H1 (cell line): ENCODE measurements at regions not wholly inside any gene's neighbourhood (a gene's known extent, or its start where the extent isn't known, plus 50 kb on each side); places are given as distances from the start of the nearest gene placed in this dataset.

Experiments used
- CTCF ChIA-PET: fragments of 300-600 bp; sonication (Branson Sonifier 250); formaldehyde crosslinking; loops from one replicate; lab custom pipeline; 2021; ENCODE audit not compliant: partially characterized antibody; lab: Charles Lee
- POLR2A ChIA-PET: fragments of 300-600 bp; sonication (Branson Sonifier 250); formaldehyde crosslinking; loops from one replicate; lab custom pipeline; 2021; ENCODE audit warnings: inconsistent platforms; ENCODE audit not compliant: partially characterized antibody; lab: Charles Lee
- DNase-seq, 2 experiments: peaks; one replicate each; pipeline versions ENCODE4 v3.0.0 to v3.0.0-alpha.2; 2010 to 2022; ENCODE audit warnings: low spot score in 2 of 2, low read depth in 1 of 2, mixed read lengths in 1 of 2
- FAIRE-seq: peaks from 2 replicates; lab custom pipeline; 2011; peaks lifted over from hg19 to GRCh38; lab: Jason Lieb, UNC
- H2AFZ ChIP-seq: 2 replicates; pipeline ENCODE4 v1.8.1; 2012; ENCODE audit warnings: low read length, inconsistent platforms
- H2AK5ac ChIP-seq: 2 replicates; pipeline ENCODE4 v1.6.1; 2013; ENCODE audit warnings: low read depth, low read length
- H2BK120ac ChIP-seq: replicated peaks from 2 replicates; pipeline ENCODE3; 2013; ENCODE audit warnings: low read depth, low read length, inconsistent platforms
- H2BK12ac ChIP-seq: 2 replicates; pipeline ENCODE4 v1.6.1; 2013; ENCODE audit warnings: low read depth, low read length
- H2BK15ac ChIP-seq: 2 replicates; pipeline ENCODE4 v1.6.1; 2013; ENCODE audit warnings: low read length
- H2BK20ac ChIP-seq: 2 replicates; pipeline ENCODE4 v1.6.1; 2013; ENCODE audit warnings: low read length
- H2BK5ac ChIP-seq: 2 replicates; pipeline ENCODE4 v1.6.1; 2013; ENCODE audit warnings: low read depth, low read length
- H3K14ac ChIP-seq: 2 replicates; pipeline ENCODE4 v1.6.1; 2013; ENCODE audit warnings: inconsistent platforms; ENCODE audit not compliant: insufficient read length
- H3K18ac ChIP-seq: 2 replicates; pipeline ENCODE4 v1.6.1; 2013; ENCODE audit warnings: low read length; ENCODE audit errors: extremely low read depth
- H3K23ac ChIP-seq: 2 replicates; pipeline ENCODE4 v1.6.1; 2013; ENCODE audit warnings: inconsistent platforms; ENCODE audit not compliant: insufficient read length
- H3K23me2 ChIP-seq: 2 replicates; pipeline ENCODE4 v1.6.1; 2013; ENCODE audit warnings: low read depth, low read length
- H3K27ac ChIP-seq: 2 replicates; pipeline ENCODE4 v1.6.1; 2011; ENCODE audit warnings: low read depth, low read length, inconsistent platforms
- H3K27me3 ChIP-seq, 4 experiments: replicated peaks in 1 of 4; 1 replicate in 1 of 4; 2 replicates in 3 of 4; pipeline versions ENCODE4 v1.6.1 to v1.8.1; 2011 to 2013; ENCODE audit warnings: low read length in 3 of 4, mild to moderate bottlenecking in 3 of 4, inconsistent platforms in 2 of 4, mixed read lengths in 2 of 4, moderate library complexity in 1 of 4; ENCODE audit not compliant: control insufficient read depth in 3 of 4, insufficient read depth in 3 of 4; ENCODE audit errors: extremely low read depth in 1 of 4
- H3K36me3 ChIP-seq, 4 experiments: 2 replicates each; pipeline versions ENCODE4 v1.6.1 to v1.8.1; 2011 to 2013; ENCODE audit warnings: mild to moderate bottlenecking in 4 of 4, low read length in 3 of 4, moderate library complexity in 2 of 4, control low read depth in 1 of 4, inconsistent platforms in 1 of 4; ENCODE audit not compliant: insufficient read depth in 4 of 4, control insufficient read depth in 2 of 4
- H3K4ac ChIP-seq: replicated peaks from 2 replicates; pipeline ENCODE3; 2013; ENCODE audit warnings: low read length, low read depth, mixed read lengths, inconsistent platforms; ENCODE audit not compliant: insufficient read length
- H3K4me1 ChIP-seq, 4 experiments: replicated peaks in 1 of 4; 1 replicate in 1 of 4; 2 replicates in 3 of 4; pipeline versions ENCODE4 v1.6.1 to v1.8.1; 2011 to 2013; ENCODE audit warnings: low read length in 3 of 4, inconsistent platforms in 2 of 4, mixed read lengths in 1 of 4; ENCODE audit not compliant: insufficient read depth in 4 of 4, control insufficient read depth in 3 of 4
- H3K4me2 ChIP-seq, 2 experiments: 2 replicates each; pipeline versions ENCODE4 v1.6.1 to v1.8.1; 2011 to 2013; ENCODE audit warnings: low read depth in 2 of 2, low read length in 2 of 2, control low read depth in 1 of 2, inconsistent platforms in 1 of 2, mild to moderate bottlenecking in 1 of 2; ENCODE audit not compliant: insufficient read depth in 1 of 2
- H3K4me3 ChIP-seq, 4 experiments: fragments of 200-600, 300-600 bp in 1 of 4; sonication (generic), shearing (Covaris generic), sonication (Bioruptor Twin) in 1 of 4; 2 replicates each; pipeline versions ENCODE4 v1.5.1 to v1.8.1; 2011 to 2016; ENCODE audit warnings: low read length in 4 of 4, low read depth in 3 of 4, control low read depth in 2 of 4, inconsistent platforms in 2 of 4, mild to moderate bottlenecking in 2 of 4, mixed read lengths in 1 of 4, moderate library complexity in 1 of 4; ENCODE audit not compliant: insufficient read depth in 2 of 4; ENCODE audit errors: extremely low read depth in 1 of 4
- H3K56ac ChIP-seq: replicated peaks from 2 replicates; pipeline ENCODE3; 2013; ENCODE audit warnings: low read depth, mild to moderate bottlenecking, mixed read lengths, low read length, inconsistent platforms; ENCODE audit not compliant: insufficient read length
- H3K79me1 ChIP-seq: 2 replicates; pipeline ENCODE4 v1.6.1; 2013; ENCODE audit warnings: low read depth, low read length, control low read depth
- H3K79me2 ChIP-seq, 2 experiments: 2 replicates each; pipeline versions ENCODE4 v1.6.1 to v1.8.1; 2012 to 2013; ENCODE audit warnings: low read length in 2 of 2, mild to moderate bottlenecking in 2 of 2, inconsistent platforms in 1 of 2; ENCODE audit not compliant: insufficient read depth in 2 of 2, control insufficient read depth in 1 of 2
- H3K9ac ChIP-seq, 4 experiments: replicated peaks in 1 of 4; 1 replicate in 1 of 4; 2 replicates in 3 of 4; pipeline versions ENCODE4 v1.6.1 to v1.8.1; 2011 to 2013; ENCODE audit warnings: low read depth in 3 of 4, low read length in 3 of 4, control low read depth in 2 of 4, mild to moderate bottlenecking in 2 of 4, moderate library complexity in 2 of 4, inconsistent platforms in 1 of 4; ENCODE audit errors: extremely low read depth in 1 of 4
- H3K9me3 ChIP-seq, 2 experiments: 2 replicates each; pipeline versions ENCODE4 v1.6.1 to v1.8.1; 2012 to 2013; ENCODE audit warnings: mild to moderate bottlenecking in 2 of 2, moderate library complexity in 2 of 2, control low read depth in 1 of 2, inconsistent platforms in 1 of 2, low read depth in 1 of 2, low read length in 1 of 2, mixed read lengths in 1 of 2; ENCODE audit not compliant: insufficient read depth in 2 of 2
- H4K20me1 ChIP-seq, 2 experiments: replicated peaks in 1 of 2; 2 replicates each; pipeline versions ENCODE3 to v1.8.1; 2011 to 2013; ENCODE audit warnings: inconsistent platforms in 2 of 2, low read length in 2 of 2, mild to moderate bottlenecking in 1 of 2; ENCODE audit not compliant: insufficient read depth in 2 of 2, control insufficient read depth in 1 of 2
- H4K5ac ChIP-seq: 2 replicates; pipeline ENCODE4 v1.6.1; 2013; ENCODE audit warnings: low read length, low read depth, mixed read lengths, inconsistent platforms; ENCODE audit not compliant: insufficient read length
- H4K8ac ChIP-seq: 2 replicates; pipeline ENCODE4 v1.8.0; 2013; ENCODE audit warnings: mild to moderate bottlenecking, moderate library complexity, low read length, inconsistent platforms; ENCODE audit not compliant: insufficient read depth; ENCODE audit errors: extremely low read depth
- H4K91ac ChIP-seq: replicated peaks from 2 replicates; pipeline ENCODE3; 2013; ENCODE audit warnings: low read length, mixed read lengths, inconsistent platforms; ENCODE audit not compliant: insufficient read length
- CEBPB ChIP-seq: IDR thresholded peaks from 2 replicates; pipeline ENCODE4 v1.6.1; 2012; ENCODE audit warnings: low read depth, low read length
- CTCF ChIP-seq, 3 experiments: IDR thresholded peaks; 1 replicate in 2 of 3; 2 replicates in 1 of 3; pipeline versions ENCODE4 v1.5.1 to v1.6.1; 2011; ENCODE audit warnings: low read length in 3 of 3, mild to moderate bottlenecking in 3 of 3, inconsistent platforms in 2 of 3, low read depth in 1 of 3, moderate library complexity in 1 of 3; ENCODE audit not compliant: insufficient read depth in 1 of 3; ENCODE audit errors: control extremely low read depth in 1 of 3
- HDAC6 ChIP-seq: IDR thresholded peaks from one replicate; pipeline ENCODE4 v1.7.1; 2012; ENCODE audit warnings: low read depth, mild to moderate bottlenecking, inconsistent platforms, low read length, moderate library complexity
- NANOG ChIP-seq: IDR thresholded peaks from 2 replicates; pipeline ENCODE4 v1.6.1; 2011; ENCODE audit warnings: low read length, low read depth, mild to moderate bottlenecking, inconsistent platforms; ENCODE audit not compliant: insufficient read depth, poor library complexity, severe bottlenecking
- RAD21 ChIP-seq, 2 experiments: IDR thresholded peaks in 1 of 2; conservative IDR thresholded peaks in 1 of 2; 2 replicates each; pipeline ENCODE4 v1.6.1; 2011; ENCODE audit warnings: low read depth in 2 of 2, low read length in 2 of 2, improper control_type of control experiment in 1 of 2, inconsistent platforms in 1 of 2, mild to moderate bottlenecking in 1 of 2, moderate library complexity in 1 of 2
- WGBS, 2 experiments: shearing (Covaris generic) in 1 of 2; methylation state at CpG; one replicate each; pipeline versions ENCODE4 v1.1.6 to v1.1.7; 2013 to 2015; ENCODE audit warnings: low lambda C conversion rate in 2 of 2, mixed read lengths in 2 of 2, inconsistent platforms in 1 of 2, low coverage in 1 of 2, missing lambda C conversion rate in 1 of 2; ENCODE audit not compliant: insufficient replicate concordance in 2 of 2, insufficient coverage in 1 of 2, insufficient read length in 1 of 2; ENCODE audit errors: extremely low coverage in 1 of 2, missing lambda C conversion rate in 1 of 2; 5-methylcytosine and 5-hydroxymethylcytosine counted together
- TF ChIP-seq, protein P1 (sequence below): IDR thresholded peaks from 2 replicates; pipeline ENCODE4 v1.6.1; 2011; ENCODE audit warnings: low read length, improper control_type of control experiment

DNA sequence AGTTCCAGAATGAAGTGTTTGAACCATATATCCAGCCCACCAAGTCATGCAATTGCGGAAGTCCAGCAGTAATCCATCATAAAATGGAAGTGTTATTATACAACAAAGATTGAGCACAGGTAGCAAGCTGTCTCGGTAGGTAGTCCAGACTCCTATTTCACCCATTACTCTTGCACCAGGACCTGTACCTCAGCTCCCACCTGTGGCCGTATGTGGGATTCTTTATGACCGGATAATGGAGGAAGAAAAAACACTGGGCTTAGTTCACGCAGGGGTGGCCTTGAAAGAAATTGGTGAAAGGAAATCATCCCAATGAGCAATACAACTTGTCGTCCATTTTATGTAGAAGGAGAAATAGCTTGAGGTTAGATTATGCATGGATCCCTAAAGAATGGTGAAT lies 216.3 kb downstream of the ESM1 start:
- CTCF ChIA-PET, result interaction anchor here (0.8 to 3.7 kb wide), 20 partner anchors 10 to 525 kb away, joined by 3 to 19 read pairs (median 3); partner anchors contain the start of gene SNX18
- no peak for TF ChIP-seq NANOG
- TF ChIP-seq HDAC6, result no peak
- peak; percentile 72 to 77 for TF ChIP-seq RAD21 (IDR thresholded peaks at IDR 0.05 in 1 of 2, conservative IDR thresholded peaks at IDR 0.05 in 1 of 2; ENCODE audit: low read depth in 2 of 2, low read length in 2 of 2)
- TF ChIP-seq CEBPB, result no peak
- TF ChIP-seq, protein P1, sequence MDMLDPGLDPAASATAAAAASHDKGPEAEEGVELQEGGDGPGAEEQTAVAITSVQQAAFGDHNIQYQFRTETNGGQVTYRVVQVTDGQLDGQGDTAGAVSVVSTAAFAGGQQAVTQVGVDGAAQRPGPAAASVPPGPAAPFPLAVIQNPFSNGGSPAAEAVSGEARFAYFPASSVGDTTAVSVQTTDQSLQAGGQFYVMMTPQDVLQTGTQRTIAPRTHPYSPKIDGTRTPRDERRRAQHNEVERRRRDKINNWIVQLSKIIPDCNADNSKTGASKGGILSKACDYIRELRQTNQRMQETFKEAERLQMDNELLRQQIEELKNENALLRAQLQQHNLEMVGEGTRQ, result no peak
- TF ChIP-seq CTCF (IDR thresholded peaks at IDR 0.05; ENCODE audit: control extremely low read depth in 1 of 3, insufficient read depth in 1 of 3, low read depth in 1 of 3, low read length in 3 of 3), result peak; percentile 24 to 55 (median 46)

More for the DNA sequence above, 216.3 kb downstream of the ESM1 start:
- Histone ChIP-seq H3K18ac (no peak overlapping the region), H2BK120ac (no peak overlapping the region), H2BK5ac (no peak overlapping the region), H4K8ac (no peak overlapping the region), H3K4me1 (no peaks in the 10 kb centered on the region), H2BK20ac (no peak overlapping the region), H3K14ac (no peak overlapping the region), H3K36me3 (no peaks in the 10 kb centered on the region), H2BK15ac (no peak overlapping the region), H3K79me2 (no peaks in the 10 kb centered on the region), H3K23ac (no peak overlapping the region), H3K56ac (no peak overlapping the region), H4K20me1 (no peaks in the 10 kb centered on the region), H3K27ac (no peak overlapping the region), H2AK5ac (no peak overlapping the region), H3K79me1 (no peaks in the 10 kb centered on the region), H2BK12ac (no peak overlapping the region), H4K91ac (no peak overlapping the region), H3K23me2 (no peaks in the 10 kb centered on the region), H3K4me3 (no peak overlapping the region), H2AFZ (no peak overlapping the region), H4K5ac (no peak overlapping the region), H3K4me2 (no peak overlapping the region), H3K9ac (no peak overlapping the region), H3K27me3 (peaks cover 0 to 1% (median 0%) of the 10 kb centered on the region in 4 experiments; a peak in 1 of 7 replicates), H3K4ac (no peak overlapping the region), H3K9me3 (no peaks in the 10 kb centered on the region)
- DNase-seq (no peak), FAIRE-seq (no peak)
- 88% methylated on average over 6 of the region's 6 CpGs; no CpG with 5 or more reads in 1 of the 2 experiments for WGBS, 2 experiments
- POLR2A ChIA-PET, result no interaction called here
